ENCODE measurements at regions not wholly inside any gene's neighbourhood (a gene's known extent, or its start where the extent isn't known, plus 50 kb on each side); places are given as distances from the start of the nearest gene placed in this dataset.

DNA sequence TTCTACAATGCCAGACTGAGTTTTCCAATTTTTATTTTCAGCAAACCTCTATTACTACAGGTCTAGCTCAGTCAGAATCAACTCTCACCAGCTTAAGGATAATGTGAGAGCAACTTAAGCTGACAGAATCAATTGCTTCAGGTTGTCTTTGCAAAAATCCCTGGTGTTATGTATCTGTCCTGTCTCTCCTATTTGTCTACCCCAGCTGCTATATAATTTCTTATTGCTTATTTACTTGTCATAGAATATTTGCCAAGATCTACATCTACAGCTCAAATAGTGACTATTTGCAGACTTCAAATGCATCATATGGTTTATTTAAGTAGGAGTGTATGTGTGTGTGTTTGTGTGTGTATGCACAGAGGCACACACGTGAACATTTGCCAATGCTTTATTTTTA is 54.1 kb downstream of the FOXG1 start:
- no peak for TF ChIP-seq FOXM1 (IDR thresholded peaks at IDR 0.05; ENCODE audit: borderline replicate concordance, low read depth)
- no peak for TF ChIP-seq MAX (IDR thresholded peaks at IDR 0.05)
- TF ChIP-seq EP300 (IDR thresholded peaks at IDR 0.05; ENCODE audit: borderline replicate concordance): no peak
- no peak for TF ChIP-seq RAD21 (IDR thresholded peaks at IDR 0.05; ENCODE audit: low read depth)
- TF ChIP-seq ZBTB7A (IDR thresholded peaks at IDR 0.05; ENCODE audit: low read depth): no peak
- TF ChIP-seq EGR1 (IDR thresholded peaks at IDR 0.05): no peak
- no peak for TF ChIP-seq YY1 (IDR thresholded peaks at IDR 0.05; ENCODE audit: low read depth)
- TF ChIP-seq TEAD4 (IDR thresholded peaks at IDR 0.05): no peak
- no peak for TF ChIP-seq CREB1 (IDR thresholded peaks at IDR 0.05; ENCODE audit: low read depth)
- TF ChIP-seq NFIC (IDR thresholded peaks at IDR 0.05): no peak
- TF ChIP-seq USF1 (IDR thresholded peaks at IDR 0.05): no peak
- no peak for TF ChIP-seq TCF12 (IDR thresholded peaks at IDR 0.05; ENCODE audit: low read depth)
- no peak for TF ChIP-seq TAF1 (IDR thresholded peaks at IDR 0.05; ENCODE audit: low read depth)
- TF ChIP-seq CEBPB (IDR thresholded peaks at IDR 0.05): no peak
- no peak for TF ChIP-seq REST (IDR thresholded peaks at IDR 0.05; ENCODE audit: low read depth)

- no peak for TF ChIP-seq TAF1 (IDR thresholded peaks at IDR 0.05; ENCODE audit: low read depth)
- no peak for TF ChIP-seq TCF12 (IDR thresholded peaks at IDR 0.05; ENCODE audit: low read depth)
- TF ChIP-seq TEAD4 (IDR thresholded peaks at IDR 0.05): no peak
- no peak for TF ChIP-seq EP300 (IDR thresholded peaks at IDR 0.05; ENCODE audit: borderline replicate concordance)
- TF ChIP-seq RAD21 (IDR thresholded peaks at IDR 0.05; ENCODE audit: low read depth): no peak
- no peak for TF ChIP-seq EGR1 (IDR thresholded peaks at IDR 0.05)
- no peak for TF ChIP-seq CEBPB (IDR thresholded peaks at IDR 0.05)
- TF ChIP-seq YY1 (IDR thresholded peaks at IDR 0.05; ENCODE audit: low read depth): no peak
- no peak for TF ChIP-seq MAX (IDR thresholded peaks at IDR 0.05)
- TF ChIP-seq USF1 (IDR thresholded peaks at IDR 0.05): no peak
- no peak for TF ChIP-seq FOXM1 (IDR thresholded peaks at IDR 0.05; ENCODE audit: borderline replicate concordance, low read depth)
- TF ChIP-seq CREB1 (IDR thresholded peaks at IDR 0.05; ENCODE audit: low read depth): no peak
- no peak for TF ChIP-seq NFIC (IDR thresholded peaks at IDR 0.05)
- no peak for TF ChIP-seq REST (IDR thresholded peaks at IDR 0.05; ENCODE audit: low read depth)
- no peak for TF ChIP-seq ZBTB7A (IDR thresholded peaks at IDR 0.05; ENCODE audit: low read depth)
Observed at GRCh38 chr14:28821993-28822392, 55.4 kb downstream of the FOXG1 start.

DNA sequence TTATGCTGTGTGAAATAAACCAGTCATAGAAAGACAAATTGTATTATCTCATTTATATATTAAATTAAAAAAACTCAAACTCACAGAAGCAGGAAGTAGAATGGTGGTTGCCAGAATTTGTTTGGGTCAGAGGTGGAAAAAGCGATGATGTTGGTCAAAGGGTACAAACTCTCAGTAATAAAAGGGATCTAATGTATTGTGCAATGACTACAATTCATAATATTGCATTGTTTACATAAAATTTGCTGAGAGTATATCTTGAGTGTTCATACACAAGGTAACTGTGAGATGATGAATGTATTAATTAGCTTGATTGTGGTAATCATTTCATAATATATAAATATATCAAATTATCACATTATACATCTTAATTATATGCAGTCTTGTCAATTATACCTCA is 56.7 kb downstream of the FOXG1 start:
- TF ChIP-seq TEAD4 (IDR thresholded peaks at IDR 0.05) (no peak), EP300 (IDR thresholded peaks at IDR 0.05; ENCODE audit: borderline replicate concordance) (no peak), TCF12 (IDR thresholded peaks at IDR 0.05; ENCODE audit: low read depth) (no peak), NFIC (IDR thresholded peaks at IDR 0.05) (no peak), CEBPB (IDR thresholded peaks at IDR 0.05) (no peak), RAD21 (IDR thresholded peaks at IDR 0.05; ENCODE audit: low read depth) (no peak), YY1 (IDR thresholded peaks at IDR 0.05; ENCODE audit: low read depth) (no peak), FOXM1 (IDR thresholded peaks at IDR 0.05; ENCODE audit: borderline replicate concordance, low read depth) (no peak), TAF1 (IDR thresholded peaks at IDR 0.05; ENCODE audit: low read depth) (no peak), EGR1 (IDR thresholded peaks at IDR 0.05) (no peak), REST (IDR thresholded peaks at IDR 0.05; ENCODE audit: low read depth) (no peak), CREB1 (IDR thresholded peaks at IDR 0.05; ENCODE audit: low read depth) (no peak), MAX (IDR thresholded peaks at IDR 0.05) (no peak), USF1 (IDR thresholded peaks at IDR 0.05) (no peak), ZBTB7A (IDR thresholded peaks at IDR 0.05; ENCODE audit: low read depth) (no peak)
